ENCODE measurements at regions not wholly inside any gene's neighbourhood (a gene's known extent, or its start where the extent isn't known, plus 50 kb on each side); places are given as distances from the start of the nearest gene placed in this dataset.

DNA sequence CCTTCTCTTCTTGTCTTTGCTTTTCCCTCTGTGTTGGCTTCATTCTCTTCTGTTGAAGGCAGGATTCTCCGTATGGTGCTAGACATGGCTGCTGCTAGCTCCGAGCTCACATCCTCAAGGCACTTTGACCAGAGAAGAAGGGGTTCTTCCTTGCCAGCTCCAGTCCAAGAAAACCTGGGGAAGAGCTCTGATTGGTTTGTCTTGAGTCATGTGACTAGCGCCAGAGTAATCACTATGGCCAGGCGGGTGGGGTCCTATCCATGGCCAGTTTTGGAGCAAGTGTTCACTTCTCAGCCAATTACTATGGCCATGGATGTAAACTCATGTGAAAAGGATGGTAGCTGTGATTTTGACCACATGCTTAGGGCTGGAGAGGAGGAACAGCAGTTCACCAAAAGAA, 74.2 kb downstream of the CT47B1 start:
- TF ChIP-seq, protein P1, sequence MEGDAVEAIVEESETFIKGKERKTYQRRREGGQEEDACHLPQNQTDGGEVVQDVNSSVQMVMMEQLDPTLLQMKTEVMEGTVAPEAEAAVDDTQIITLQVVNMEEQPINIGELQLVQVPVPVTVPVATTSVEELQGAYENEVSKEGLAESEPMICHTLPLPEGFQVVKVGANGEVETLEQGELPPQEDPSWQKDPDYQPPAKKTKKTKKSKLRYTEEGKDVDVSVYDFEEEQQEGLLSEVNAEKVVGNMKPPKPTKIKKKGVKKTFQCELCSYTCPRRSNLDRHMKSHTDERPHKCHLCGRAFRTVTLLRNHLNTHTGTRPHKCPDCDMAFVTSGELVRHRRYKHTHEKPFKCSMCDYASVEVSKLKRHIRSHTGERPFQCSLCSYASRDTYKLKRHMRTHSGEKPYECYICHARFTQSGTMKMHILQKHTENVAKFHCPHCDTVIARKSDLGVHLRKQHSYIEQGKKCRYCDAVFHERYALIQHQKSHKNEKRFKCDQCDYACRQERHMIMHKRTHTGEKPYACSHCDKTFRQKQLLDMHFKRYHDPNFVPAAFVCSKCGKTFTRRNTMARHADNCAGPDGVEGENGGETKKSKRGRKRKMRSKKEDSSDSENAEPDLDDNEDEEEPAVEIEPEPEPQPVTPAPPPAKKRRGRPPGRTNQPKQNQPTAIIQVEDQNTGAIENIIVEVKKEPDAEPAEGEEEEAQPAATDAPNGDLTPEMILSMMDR (IDR thresholded peaks at IDR 0.05; ENCODE audit: low read length), result no peak
- TF ChIP-seq EZH2 (IDR thresholded peaks at IDR 0.05; ENCODE audit: borderline replicate concordance, low read length), result no peak
